ENCODE measurements at regions not wholly inside any gene's neighbourhood (a gene's known extent, or its start where the extent isn't known, plus 50 kb on each side); places are given as distances from the start of the nearest gene placed in this dataset.
"Not testable (repeated sequence)": the region's sequence is repeated elsewhere in the genome, so short reads cannot be mapped to it uniquely, and the experiment has no call there.

GRCh38 chr15:31715208-31715607 lies 315.1 kb upstream of the CHRNA7 start:
- not testable (repeated sequence) for TF ChIP-seq CTCF (IDR thresholded peaks at IDR 0.05; ENCODE audit: poor library complexity); EZH2 (IDR thresholded peaks at IDR 0.05; ENCODE audit: borderline replicate concordance); EZH2phosphoT487 (IDR thresholded peaks at IDR 0.05; ENCODE audit: low read depth, severe bottlenecking, unreplicated experiment)

All from hepatocyte (in vitro differentiated cells).